ENCODE measurements at regions not wholly inside any gene's neighbourhood (a gene's known extent, or its start where the extent isn't known, plus 50 kb on each side); places are given as distances from the start of the nearest gene placed in this dataset.

DNA sequence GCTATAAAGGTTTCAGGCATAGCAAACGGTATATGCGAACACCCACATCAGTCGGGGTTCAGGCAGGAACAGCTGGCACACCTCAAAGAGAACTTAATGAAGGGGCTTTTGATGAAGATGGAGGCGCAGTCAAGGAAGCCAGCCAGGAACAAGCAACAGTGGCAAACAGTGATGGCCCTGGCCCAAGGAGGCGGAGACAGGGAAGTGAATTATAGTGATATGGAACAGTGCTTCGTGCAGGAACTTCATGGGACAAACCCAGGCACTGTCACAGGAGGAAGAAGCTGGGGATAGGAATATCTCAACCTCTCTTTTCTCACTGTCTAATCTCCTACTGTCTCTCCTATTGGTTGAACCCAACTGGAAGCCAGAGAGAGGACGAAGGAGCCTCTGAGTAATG is 328.3 kb downstream of the AACS start:
- BruUV-seq (replicated peaks): no TSS peak
- CTCF ChIA-PET: interaction anchor here (0.8 kb wide), 1 partner anchor 9 kb away, joined by 3 read pairs; no protein-coding TSS in a partner anchor
- POLR2A ChIA-PET: no interaction called here

DNA sequence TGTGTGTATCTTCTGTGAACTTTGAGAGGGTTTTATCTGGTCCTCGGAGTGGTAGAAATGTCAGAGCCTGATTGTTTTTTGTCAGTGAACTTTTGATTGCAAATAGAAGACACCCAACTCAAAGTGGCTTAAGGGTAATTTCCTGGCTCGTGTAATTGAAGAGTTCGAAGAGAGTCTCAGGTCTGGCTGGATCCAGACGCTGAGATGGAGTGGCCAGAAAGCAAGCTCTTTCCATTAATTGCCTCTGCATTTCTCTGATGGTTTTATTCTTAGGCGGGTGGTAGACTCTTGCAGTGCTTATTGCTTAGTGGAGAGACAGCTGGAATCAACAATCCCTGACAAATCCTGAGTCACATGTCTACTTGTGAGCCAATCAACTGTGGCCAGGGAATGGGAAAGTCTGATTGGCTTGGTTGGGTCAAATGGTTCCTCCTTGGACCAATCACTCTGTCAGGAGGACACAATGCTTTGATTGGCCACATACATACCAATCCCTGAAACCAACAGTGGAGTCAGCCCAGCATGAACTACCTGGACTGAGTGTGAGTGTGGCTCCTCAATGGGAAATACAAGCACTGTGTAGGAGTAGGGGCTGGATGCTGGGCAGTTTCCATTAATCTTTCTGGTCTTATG is 330.5 kb downstream of the AACS start:
- Mint-ChIP-seq H3K4me1 (ENCODE audit: insufficient read depth, unreplicated experiment) (no peaks in the 10 kb centered on the region), H3K9me3 (ENCODE audit: unreplicated experiment) (peaks cover 7% of the 10 kb centered on the region), H3K36me3 (ENCODE audit: insufficient read depth, unreplicated experiment) (no peaks in the 10 kb centered on the region), H3K4me3 (ENCODE audit: unreplicated experiment) (no peak overlapping the region), H3K27me3 (ENCODE audit: insufficient read depth, unreplicated experiment) (peaks cover 14% of the 10 kb centered on the region), H3K27ac (ENCODE audit: low read depth, unreplicated experiment) (no peak overlapping the region)
- CTCF ChIA-PET: interaction anchor here (1.0 to 1.3 kb wide), 2 partner anchors 8 to 64 kb away, joined by 3 to 5 read pairs; no protein-coding TSS in a partner anchor
- TF ChIP-seq, protein P1, sequence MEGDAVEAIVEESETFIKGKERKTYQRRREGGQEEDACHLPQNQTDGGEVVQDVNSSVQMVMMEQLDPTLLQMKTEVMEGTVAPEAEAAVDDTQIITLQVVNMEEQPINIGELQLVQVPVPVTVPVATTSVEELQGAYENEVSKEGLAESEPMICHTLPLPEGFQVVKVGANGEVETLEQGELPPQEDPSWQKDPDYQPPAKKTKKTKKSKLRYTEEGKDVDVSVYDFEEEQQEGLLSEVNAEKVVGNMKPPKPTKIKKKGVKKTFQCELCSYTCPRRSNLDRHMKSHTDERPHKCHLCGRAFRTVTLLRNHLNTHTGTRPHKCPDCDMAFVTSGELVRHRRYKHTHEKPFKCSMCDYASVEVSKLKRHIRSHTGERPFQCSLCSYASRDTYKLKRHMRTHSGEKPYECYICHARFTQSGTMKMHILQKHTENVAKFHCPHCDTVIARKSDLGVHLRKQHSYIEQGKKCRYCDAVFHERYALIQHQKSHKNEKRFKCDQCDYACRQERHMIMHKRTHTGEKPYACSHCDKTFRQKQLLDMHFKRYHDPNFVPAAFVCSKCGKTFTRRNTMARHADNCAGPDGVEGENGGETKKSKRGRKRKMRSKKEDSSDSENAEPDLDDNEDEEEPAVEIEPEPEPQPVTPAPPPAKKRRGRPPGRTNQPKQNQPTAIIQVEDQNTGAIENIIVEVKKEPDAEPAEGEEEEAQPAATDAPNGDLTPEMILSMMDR (IDR thresholded peaks at IDR 0.05; ENCODE audit: unreplicated experiment): no peak
- POLR2A ChIA-PET: no interaction called here
- no peak for DNase-seq (ENCODE audit: unreplicated experiment)
- BruUV-seq (replicated peaks): no TSS peak
- intact Hi-C loops (cut with micrococcal nuclease): no loop called here

More for the DNA sequence above, 328.3 kb downstream of the AACS start:
- DNase-seq (ENCODE audit: unreplicated experiment): no peak
- H3K27me3 Mint-ChIP-seq (ENCODE audit: insufficient read depth, unreplicated experiment): no peaks in the 10 kb centered on the region
- H3K36me3 Mint-ChIP-seq (ENCODE audit: insufficient read depth, unreplicated experiment): no peaks in the 10 kb centered on the region
- H3K27ac Mint-ChIP-seq (ENCODE audit: low read depth, unreplicated experiment): no peak overlapping the region
- H3K4me3 Mint-ChIP-seq (ENCODE audit: unreplicated experiment): no peak overlapping the region
- peaks cover 7% of the 10 kb centered on the region for H3K9me3 Mint-ChIP-seq (ENCODE audit: unreplicated experiment)
- intact Hi-C loops (cut with micrococcal nuclease): no loop called here
- TF ChIP-seq, protein P1 (IDR thresholded peaks at IDR 0.05; ENCODE audit: unreplicated experiment): no peak
- H3K4me1 Mint-ChIP-seq (ENCODE audit: insufficient read depth, unreplicated experiment): no peaks in the 10 kb centered on the region

DNA sequence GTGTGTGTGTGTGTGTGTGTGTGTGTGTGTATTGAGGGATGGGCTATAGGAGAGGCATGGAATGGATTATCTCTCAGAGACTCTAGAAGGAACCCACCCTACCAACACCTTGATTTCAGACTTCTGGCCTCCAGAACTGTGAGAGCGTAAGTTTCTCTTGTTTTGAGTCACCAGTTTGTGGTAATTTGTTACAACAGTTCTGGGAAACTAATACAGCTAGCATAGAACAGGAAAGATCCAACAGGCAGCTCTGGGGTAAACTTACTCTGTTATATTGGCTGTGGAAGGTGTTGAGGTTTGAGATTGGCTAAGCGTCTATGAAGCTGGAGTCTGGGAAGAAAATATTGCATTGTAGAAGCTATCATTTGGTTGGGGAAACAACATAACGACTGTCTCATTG is 334.3 kb downstream of the AACS start:
- Mint-ChIP-seq H3K9me3 (ENCODE audit: unreplicated experiment) (peaks cover 5% of the 10 kb centered on the region), H3K27ac (ENCODE audit: low read depth, unreplicated experiment) (no peak overlapping the region), H3K36me3 (ENCODE audit: insufficient read depth, unreplicated experiment) (no peaks in the 10 kb centered on the region), H3K4me1 (ENCODE audit: insufficient read depth, unreplicated experiment) (no peaks in the 10 kb centered on the region), H3K27me3 (ENCODE audit: insufficient read depth, unreplicated experiment) (peaks cover 32% of the 10 kb centered on the region), H3K4me3 (ENCODE audit: unreplicated experiment) (no peak overlapping the region)
- TF ChIP-seq, protein P1 (IDR thresholded peaks at IDR 0.05; ENCODE audit: unreplicated experiment): no peak
- ChIA-PET POLR2A (no interaction called here), CTCF (interaction anchor here (0.6 to 7.6 kb wide), 6 partner anchors 8 to 237 kb away, joined by 3 to 83 read pairs (median 6); partner anchors contain the start of gene TMEM132B)
- no TSS peak for BruUV-seq (replicated peaks)
- intact Hi-C loops (cut with micrococcal nuclease): no loop called here
- DNase-seq (ENCODE audit: unreplicated experiment): no peak

DNA sequence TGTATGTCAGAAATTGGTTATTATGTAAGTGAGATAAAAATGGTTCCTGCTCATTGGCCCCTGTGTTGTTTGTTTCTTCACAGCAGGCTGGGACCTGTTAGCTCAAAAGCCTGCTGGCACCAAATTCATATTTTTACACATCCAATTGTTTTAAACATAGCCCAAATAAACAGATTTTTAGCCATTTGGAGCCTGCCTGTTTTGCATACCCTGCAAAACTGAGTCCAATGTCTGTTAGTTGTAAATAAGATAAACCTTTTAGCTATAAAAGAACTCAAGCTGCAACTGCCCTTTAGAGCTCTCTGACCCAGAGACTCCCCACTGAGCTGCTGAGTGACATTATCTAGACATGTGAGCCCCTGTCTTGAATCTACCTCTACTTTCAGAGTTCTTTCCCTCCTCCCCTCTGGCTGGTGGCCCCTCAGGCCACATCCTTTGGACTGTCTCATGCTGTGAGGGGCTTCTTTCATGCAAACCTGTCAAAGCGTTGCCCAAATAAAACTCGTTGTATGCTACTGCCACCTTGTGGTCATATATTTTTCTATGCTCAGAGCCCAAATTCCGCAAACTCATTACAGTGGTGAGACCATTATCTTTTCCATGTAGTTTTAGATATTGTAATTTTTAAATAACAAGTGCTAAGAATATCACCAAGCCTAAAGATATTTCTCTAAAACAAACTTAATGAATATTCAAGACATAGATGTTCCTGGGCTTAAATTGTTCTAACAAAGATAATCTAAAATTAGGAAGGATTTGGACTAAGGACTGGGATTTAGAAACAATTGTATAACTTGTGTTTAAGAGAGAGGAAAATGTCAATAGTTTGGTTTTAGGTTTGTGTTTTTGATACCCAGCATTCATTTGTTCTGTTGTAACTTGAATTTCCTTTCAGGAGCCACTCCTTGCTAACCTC is 337.9 kb downstream of the AACS start:
- H3K4me3 Mint-ChIP-seq (ENCODE audit: unreplicated experiment): no peak overlapping the region
- no peak overlapping the region for H3K27ac Mint-ChIP-seq (ENCODE audit: low read depth, unreplicated experiment)
- TF ChIP-seq, protein P1 (IDR thresholded peaks at IDR 0.05; ENCODE audit: unreplicated experiment): peak; percentile 47
- POLR2A ChIA-PET: interaction anchor here (0.6 to 0.8 kb wide), 2 partner anchors 494 to 543 kb away, joined by 3 to 6 read pairs; no protein-coding TSS in a partner anchor
- no TSS peak for BruUV-seq (replicated peaks)
- peak; percentile 45 for DNase-seq (ENCODE audit: unreplicated experiment)
- H3K36me3 Mint-ChIP-seq (ENCODE audit: insufficient read depth, unreplicated experiment): no peaks in the 10 kb centered on the region
- intact Hi-C loops (cut with micrococcal nuclease): loop anchor here (1.0 kb wide), 3 partner anchors 72 to 220 kb away; no protein-coding TSS in a partner anchor
- CTCF ChIA-PET: interaction anchor here (0.5 to 7.6 kb wide), 34 partner anchors 10 to 1702 kb away, joined by 3 to 83 read pairs (median 4); partner anchors contain the start of gene TMEM132B
- H3K4me1 Mint-ChIP-seq (ENCODE audit: insufficient read depth, unreplicated experiment): no peaks in the 10 kb centered on the region
- H3K27me3 Mint-ChIP-seq (ENCODE audit: insufficient read depth, unreplicated experiment): peaks cover 56% of the 10 kb centered on the region
- no peaks in the 10 kb centered on the region for H3K9me3 Mint-ChIP-seq (ENCODE audit: unreplicated experiment)
